Common myeloid progenitor, CD34-positive (primary cell): ENCODE measurements at regions not wholly inside any gene's neighbourhood (a gene's known extent, or its start where the extent isn't known, plus 50 kb on each side); places are given as distances from the start of the nearest gene placed in this dataset.
"Not testable (repeated sequence)": the region's sequence is repeated elsewhere in the genome, so short reads cannot be mapped to it uniquely, and the experiment has no call there.

Source experiments
- CTCF ChIA-PET: fragments of 350-600 bp; sonication (Branson Sonifier 250); formaldehyde crosslinking; loops from one replicate; lab custom pipeline; 2021; ENCODE audit warnings: antibody characterized with exemption; lab: Charles Lee
- POLR2A ChIA-PET: fragments of 350-600 bp; sonication (Branson Sonifier 250); formaldehyde crosslinking; loops from one replicate; lab custom pipeline; 2021; ENCODE audit warnings: antibody characterized with exemption; lab: Charles Lee
- DNase-seq, 3 donors: peaks; one replicate each; pipeline versions ENCODE4 v3.0.0 to v3.0.0-alpha.2; 2013
- H3K27ac ChIP-seq, 2 experiments: 1 replicate in 1 of 2; 2 replicates in 1 of 2; pipeline ENCODE4 v1.7.0; 2013; ENCODE audit warnings: inconsistent platforms in 2 of 2, low read length in 2 of 2, mild to moderate bottlenecking in 2 of 2, low read depth in 1 of 2, moderate library complexity in 1 of 2; ENCODE audit not compliant: severe bottlenecking in 2 of 2, insufficient read depth in 1 of 2, poor library complexity in 1 of 2
- H3K27me3 ChIP-seq, 5 experiments: replicated peaks in 2 of 5; 1 replicate in 3 of 5; 2 replicates in 2 of 5; pipeline versions ENCODE4 v1.6.1 to v1.7.0; 2013; ENCODE audit warnings: low read length in 4 of 5, mild to moderate bottlenecking in 2 of 5, moderate library complexity in 2 of 5, inconsistent platforms in 1 of 5; ENCODE audit not compliant: insufficient read depth in 5 of 5, control insufficient read depth in 4 of 5
- H3K36me3 ChIP-seq, 4 experiments: 1 replicate in 2 of 4; 2 replicates in 2 of 4; pipeline versions ENCODE4 v1.6.1 to v1.7.0; 2013; ENCODE audit warnings: low read length in 3 of 4, control low read depth in 1 of 4, mild to moderate bottlenecking in 1 of 4; ENCODE audit not compliant: control insufficient read depth in 4 of 4, insufficient read depth in 4 of 4
- H3K4me1 ChIP-seq, 4 experiments: 1 replicate in 3 of 4; 2 replicates in 1 of 4; pipeline versions ENCODE4 v1.6.1 to v1.7.1; 2013; ENCODE audit warnings: low read length in 3 of 4, mild to moderate bottlenecking in 3 of 4, control low read depth in 1 of 4, inconsistent platforms in 1 of 4, moderate library complexity in 1 of 4; ENCODE audit not compliant: control insufficient read depth in 4 of 4, insufficient read depth in 4 of 4; ENCODE audit errors: control extremely low read depth in 1 of 4
- H3K4me3 ChIP-seq, 7 experiments: 1 replicate in 4 of 7; 2 replicates in 3 of 7; pipeline versions ENCODE4 v1.5.1 to v1.7.0; 2013; ENCODE audit warnings: mild to moderate bottlenecking in 7 of 7, low read length in 6 of 7, moderate library complexity in 6 of 7, inconsistent platforms in 2 of 7, low read depth in 2 of 7, control low read depth in 1 of 7; ENCODE audit not compliant: insufficient read depth in 4 of 7, control insufficient read depth in 1 of 7; ENCODE audit errors: extremely low read depth in 1 of 7
- H3K9me3 ChIP-seq, 5 experiments: 1 replicate in 4 of 5; 2 replicates in 1 of 5; pipeline versions ENCODE4 v1.6.1 to v1.7.1; 2013; ENCODE audit warnings: low read length in 4 of 5, mild to moderate bottlenecking in 2 of 5, inconsistent platforms in 1 of 5, low read depth in 1 of 5, moderate library complexity in 1 of 5; ENCODE audit not compliant: control insufficient read depth in 4 of 5, insufficient read depth in 2 of 5; ENCODE audit errors: control extremely low read depth in 1 of 5
- WGBS: methylation state at CpG from one replicate; pipeline ENCODE4 v1.1.5; 2013; ENCODE audit not compliant: insufficient coverage; 5-methylcytosine and 5-hydroxymethylcytosine counted together

GRCh38 chr10:25744574-25744973 lies 189.5 kb upstream of the MYO3A start:
- Histone ChIP-seq H3K4me1 (no peaks in the 10 kb centered on the region), H3K27ac (no peak overlapping the region), H3K4me3 (no peak overlapping the region), H3K9me3 (no peaks in the 10 kb centered on the region), H3K36me3 (no peaks in the 10 kb centered on the region), H3K27me3 (peaks cover 0 to 4% (median 0%) of the 10 kb centered on the region in 5 experiments)
- ChIA-PET CTCF (interaction anchor here (1.3 kb wide), 1 partner anchor 13 kb away, joined by 4 read pairs; no protein-coding TSS in a partner anchor), POLR2A (no interaction called here)
- no peak for DNase-seq

GRCh38 chr10:25745976-25746375 lies 188.1 kb upstream of the MYO3A start:
- no peaks in the 10 kb centered on the region for H3K4me1 ChIP-seq
- CTCF ChIA-PET = no interaction called here
- whole genome bisulfite sequencing = no CpG with 5 or more reads among the region's 3 CpGs
- peaks cover 0 to 4% (median 0%) of the 10 kb centered on the region in 5 experiments for H3K27me3 ChIP-seq
- H3K4me3 ChIP-seq = no peak overlapping the region
- H3K9me3 ChIP-seq = no peaks in the 10 kb centered on the region
- no peak overlapping the region for H3K27ac ChIP-seq
- POLR2A ChIA-PET = no interaction called here
- H3K36me3 ChIP-seq = no peaks in the 10 kb centered on the region
- no peak for DNase-seq

GRCh38 chr10:25747084-25747483 lies 186.9 kb upstream of the MYO3A start:
- Histone ChIP-seq H3K4me3 (no peak overlapping the region), H3K4me1 (no peaks in the 10 kb centered on the region)
- CTCF ChIA-PET = no interaction called here

DNA sequence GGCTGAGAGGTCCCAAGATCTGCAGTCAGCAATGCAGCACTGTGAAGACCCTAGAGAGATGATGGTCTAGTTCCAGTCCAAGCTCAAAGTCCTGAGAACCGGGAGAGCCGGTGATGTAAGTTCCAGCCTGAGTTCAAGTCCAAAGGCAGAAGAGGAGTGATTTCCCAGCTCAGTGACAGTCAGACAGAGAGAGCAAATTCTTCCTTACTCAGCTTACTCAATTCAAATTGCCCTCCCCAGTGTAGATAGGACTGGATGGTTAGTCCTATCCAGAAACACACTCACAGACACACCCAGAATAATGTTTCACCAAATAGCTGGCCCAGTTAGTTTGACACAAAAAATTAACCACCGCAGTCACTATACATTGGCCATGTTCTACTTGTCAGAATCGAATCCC lies 185.5 kb upstream of the MYO3A start:
- peaks cover 0 to 4% (median 1%) of the 10 kb centered on the region in 5 experiments for H3K27me3 ChIP-seq
- ChIA-PET POLR2A (no interaction called here), CTCF (interaction anchor here (0.7 kb wide), 1 partner anchor 9 kb away, joined by 4 read pairs; no protein-coding TSS in a partner anchor)
- no peaks in the 10 kb centered on the region for H3K36me3 ChIP-seq
- WGBS = 95% methylated on average over 4 of the region's 4 CpGs
- no peaks in the 10 kb centered on the region for H3K9me3 ChIP-seq
- no peak overlapping the region for H3K4me3 ChIP-seq
- no peak overlapping the region for H3K27ac ChIP-seq
- no peaks in the 10 kb centered on the region for H3K4me1 ChIP-seq
- DNase-seq = no peak

More at GRCh38 chr10:25747084-25747483, 186.9 kb upstream of the MYO3A start:
- DNase-seq = no peak
- Histone ChIP-seq H3K9me3 (no peaks in the 10 kb centered on the region), H3K36me3 (no peaks in the 10 kb centered on the region), H3K27ac (no peak overlapping the region), H3K27me3 (peaks cover 0 to 3% (median 0%) of the 10 kb centered on the region in 5 experiments)
- POLR2A ChIA-PET = no interaction called here
- WGBS = 100% methylated on average over 1 of the region's 2 CpGs

GRCh38 chr10:25753776-25754175 lies 180.3 kb upstream of the MYO3A start:
- no peak overlapping the region for H3K27ac ChIP-seq
- H3K4me1 ChIP-seq = no peaks in the 10 kb centered on the region
- peaks cover 0 to 4% (median 0%) of the 10 kb centered on the region in 5 experiments for H3K27me3 ChIP-seq
- no peaks in the 10 kb centered on the region for H3K36me3 ChIP-seq
- H3K4me3 ChIP-seq = no peak overlapping the region
- CTCF ChIA-PET = interaction anchor here (1.5 kb wide), 1 partner anchor 122 kb away, joined by 3 read pairs; no protein-coding TSS in a partner anchor
- DNase-seq = peak in 1 of 3 donors; percentile 8
- WGBS = 89% methylated on average over 1 of the region's 2 CpGs
- H3K9me3 ChIP-seq = no peaks in the 10 kb centered on the region
- POLR2A ChIA-PET = no interaction called here

GRCh38 chr10:25755874-25756273 lies 178.2 kb upstream of the MYO3A start:
- H3K4me1 ChIP-seq, H3K27ac ChIP-seq, H3K4me3 ChIP-seq, CTCF ChIA-PET, POLR2A ChIA-PET, DNase-seq, H3K36me3 ChIP-seq, H3K9me3 ChIP-seq, H3K27me3 ChIP-seq: not testable (repeated sequence)
- 98% methylated on average over 24 of the region's 24 CpGs for WGBS

DNA sequence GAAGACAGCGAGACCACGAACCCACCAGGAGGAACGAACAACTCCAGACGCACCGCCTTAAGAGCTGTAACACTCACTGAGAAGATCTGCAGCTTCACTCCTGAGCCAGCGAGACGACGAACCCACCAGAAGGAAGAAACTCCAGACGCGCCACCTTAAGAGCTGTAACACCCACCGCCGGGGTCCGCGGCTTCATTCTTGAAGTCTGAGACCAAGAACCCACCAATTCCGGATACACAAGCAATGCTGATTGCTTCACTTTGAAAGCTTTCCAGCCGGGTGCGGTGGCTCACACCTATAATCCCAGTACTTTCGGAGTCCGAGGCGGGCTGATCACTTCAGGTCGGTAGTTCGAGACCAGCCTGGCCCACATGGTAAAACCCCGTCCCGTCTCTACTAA lies 177.2 kb upstream of the MYO3A start:
- no peaks in the 10 kb centered on the region for H3K36me3 ChIP-seq
- CTCF ChIA-PET = interaction anchor here (1.1 to 1.4 kb wide), 2 partner anchors 13 to 28 kb away, joined by 3 to 4 read pairs; no protein-coding TSS in a partner anchor
- 94% methylated on average over 24 of the region's 24 CpGs for WGBS
- H3K4me1 ChIP-seq = no peaks in the 10 kb centered on the region
- no peaks in the 10 kb centered on the region for H3K9me3 ChIP-seq
- H3K4me3 ChIP-seq = no peak overlapping the region
- DNase-seq = no peak
- H3K27ac ChIP-seq = no peak overlapping the region
- POLR2A ChIA-PET = no interaction called here
- H3K27me3 ChIP-seq = peaks cover 0 to 4% (median 0%) of the 10 kb centered on the region in 5 experiments
